HUDEP-2 (cell line): ENCODE measurements at regions not wholly inside any gene's neighbourhood (a gene's known extent, or its start where the extent isn't known, plus 50 kb on each side); places are given as distances from the start of the nearest gene placed in this dataset.

ENCODE experiments used
- DNase-seq, 76 experiments: peaks; one replicate each; lab custom pipeline; 2025; ENCODE audit not compliant: unreplicated experiment in 76 of 76; lab: John Stamatoyannopoulos, UW

DNA sequence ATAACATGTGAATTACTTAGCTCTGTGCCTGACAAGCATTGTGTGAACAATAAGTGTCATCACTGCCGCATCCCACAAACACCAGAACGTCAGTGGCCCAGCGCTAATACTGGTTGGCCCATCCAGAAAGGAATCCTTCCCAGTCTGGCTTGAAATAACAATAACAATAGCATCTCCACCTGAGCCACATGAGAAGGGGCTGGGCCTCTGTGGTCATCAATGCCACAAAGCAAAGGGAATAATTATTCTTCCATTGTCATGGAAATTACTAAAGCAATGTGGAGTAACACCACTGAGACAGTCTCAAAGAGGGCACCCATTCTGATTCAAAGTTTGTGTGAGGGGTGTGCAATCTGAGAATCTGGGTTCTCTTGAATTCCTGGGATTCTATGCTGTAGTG is 105.7 kb upstream of the INHBA start:
- no peak for DNase-seq

DNA sequence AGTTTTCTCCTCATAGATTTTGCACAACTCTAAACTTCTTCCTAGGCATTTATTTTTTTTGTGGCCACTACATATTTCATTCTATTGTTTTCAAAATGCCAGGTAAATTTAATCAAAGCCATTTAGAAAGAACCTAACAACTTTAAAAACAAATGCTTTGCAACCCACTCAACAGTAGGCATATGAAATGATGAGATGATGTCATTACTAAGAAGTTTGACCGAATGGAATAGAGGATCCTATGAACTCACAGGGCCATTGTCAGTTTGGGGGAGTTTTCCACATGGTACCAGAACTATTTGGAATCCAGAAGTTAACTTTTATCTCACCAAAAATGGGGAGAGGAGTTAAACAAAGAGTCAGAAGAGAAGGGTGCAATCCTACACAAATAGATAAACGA is 100.7 kb upstream of the INHBA start:
- DNase-seq = no peak

DNA sequence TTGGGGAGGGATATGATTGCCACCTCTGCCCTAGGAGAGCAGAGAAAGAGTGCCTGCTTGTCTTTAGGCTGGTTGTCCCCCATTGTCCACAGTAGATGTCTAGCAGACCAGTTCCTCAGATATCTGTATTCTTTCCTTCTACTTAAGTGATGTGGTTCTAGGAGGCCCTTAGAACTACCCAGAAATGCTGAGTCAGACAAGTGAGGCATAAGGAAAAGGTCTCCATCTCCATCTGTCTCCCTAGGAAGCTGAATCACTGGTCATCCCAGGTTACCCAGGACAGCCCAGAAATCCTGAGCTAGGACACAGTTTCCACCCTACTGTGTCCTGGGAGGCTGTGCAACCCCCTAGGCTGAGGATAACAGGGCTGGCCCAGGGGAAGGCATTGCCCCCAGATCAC is 93.4 kb upstream of the INHBA start:
- no peak for DNase-seq

DNA sequence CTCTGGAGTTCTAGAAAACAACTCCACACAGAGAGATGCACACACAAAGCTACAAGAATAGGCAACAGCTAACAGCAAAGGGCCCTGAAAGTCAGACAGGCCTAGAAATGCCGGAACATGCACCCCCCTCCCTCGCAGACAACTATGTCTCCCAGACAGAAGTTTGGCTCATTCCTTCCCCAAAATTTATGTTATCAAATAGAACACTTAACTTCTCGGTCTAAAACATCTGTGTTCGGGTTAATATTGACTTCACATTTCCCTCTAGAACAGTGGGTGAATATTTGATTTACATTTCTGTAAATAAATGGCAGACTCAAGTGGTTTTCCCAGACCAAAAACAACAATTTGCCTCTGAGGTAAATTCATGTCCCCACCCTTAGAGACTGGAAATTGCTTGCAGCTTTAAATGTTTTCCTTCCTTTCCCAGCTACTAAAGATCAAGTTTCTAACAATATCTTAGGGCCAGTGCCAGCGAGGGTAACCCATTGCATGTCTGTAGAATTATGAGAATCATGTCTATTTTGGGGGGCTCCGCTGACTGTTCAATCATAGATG is 92.5 kb upstream of the INHBA start:
- DNase-seq = no peak

DNA sequence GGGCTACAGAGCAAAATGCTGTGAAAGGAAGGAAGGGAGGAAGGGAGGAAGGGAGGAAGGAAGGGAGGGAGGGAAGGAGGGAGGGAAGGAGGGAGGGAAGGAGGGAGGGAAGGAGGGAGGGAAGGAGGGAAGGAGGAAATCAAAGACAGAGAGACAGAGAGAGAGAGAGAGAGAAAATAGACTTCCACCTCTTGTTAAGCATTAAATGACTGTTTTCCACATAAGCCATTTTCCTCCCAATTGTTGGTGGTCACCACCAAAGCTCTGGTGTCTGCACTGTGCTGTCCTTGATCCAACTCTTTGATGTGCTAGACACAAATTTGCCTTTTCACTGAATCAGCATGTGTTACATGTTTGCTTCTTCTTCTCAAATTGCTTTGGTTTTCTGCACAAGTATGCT is 90.7 kb upstream of the INHBA start:
- no peak for DNase-seq

DNA sequence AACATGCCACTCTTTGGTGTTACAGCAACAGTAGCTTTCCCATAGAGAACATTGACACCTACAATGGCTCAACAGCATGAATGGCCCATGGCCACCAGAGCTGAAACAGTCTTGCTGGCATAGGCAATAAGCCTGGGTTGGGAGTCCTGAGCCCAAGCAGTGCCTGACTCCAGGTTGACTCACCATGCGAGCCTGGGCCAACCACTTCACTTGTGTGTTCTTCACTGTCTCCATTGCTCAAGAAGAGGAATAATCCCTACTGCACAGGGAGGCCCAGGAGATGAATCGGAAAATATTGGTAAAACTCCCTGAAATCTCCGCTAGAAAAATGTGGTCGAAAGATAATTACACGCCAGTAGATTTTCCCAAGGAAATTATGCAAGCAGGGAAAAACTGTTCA is 89.2 kb upstream of the INHBA start:
- DNase-seq = no peak

DNA sequence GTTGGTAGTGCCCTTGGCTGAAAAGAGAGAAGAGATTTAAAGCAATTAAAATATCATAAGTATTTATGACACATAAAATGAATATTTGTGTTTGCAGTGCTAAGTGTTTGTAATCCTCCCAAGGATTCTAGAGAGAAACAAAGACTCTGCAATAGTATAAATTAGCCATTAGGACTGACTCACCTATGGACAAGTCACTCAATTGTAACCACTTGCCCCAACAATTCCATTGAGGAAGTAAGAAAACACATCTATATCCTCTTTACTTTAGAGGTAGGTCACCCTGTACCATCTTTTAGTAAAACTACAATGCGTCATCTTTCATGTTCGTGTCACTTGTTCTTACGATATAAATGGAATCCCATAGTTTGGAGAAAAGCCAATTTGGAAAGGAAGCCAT is 85.7 kb upstream of the INHBA start:
- no peak for DNase-seq

DNA sequence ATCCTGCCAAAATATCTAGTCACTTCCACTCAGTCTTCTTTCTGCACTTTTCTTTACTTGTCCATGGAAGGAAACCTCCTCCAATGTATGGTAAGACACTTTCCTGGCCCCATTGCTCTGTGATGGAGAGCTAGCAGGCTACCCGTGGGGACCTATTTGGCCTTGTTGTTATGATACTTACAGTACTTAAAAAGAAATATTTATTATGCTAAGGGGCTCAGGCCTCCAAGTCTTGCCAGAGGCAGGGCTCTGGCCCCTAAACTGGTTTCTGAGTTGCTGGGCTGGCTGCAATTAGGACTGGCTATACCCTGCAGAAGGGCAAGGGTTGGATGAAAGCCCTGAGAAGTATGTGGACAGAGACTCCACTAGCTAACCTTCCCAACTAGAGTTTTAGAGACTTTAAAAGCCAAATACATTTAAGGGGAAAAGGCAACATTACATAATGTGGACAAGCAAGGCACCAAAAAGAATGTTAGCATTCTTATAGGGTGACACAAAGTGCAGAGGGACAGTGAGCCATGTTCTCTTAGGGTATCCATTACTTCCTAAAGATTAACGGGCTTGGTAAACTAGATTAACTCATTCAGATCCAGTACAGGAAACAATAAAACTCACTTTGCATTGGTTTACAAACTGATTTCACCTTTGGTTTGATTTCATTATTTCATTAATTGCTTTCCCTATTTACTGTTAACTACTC is 84.9 kb upstream of the INHBA start:
- no peak for DNase-seq

DNA sequence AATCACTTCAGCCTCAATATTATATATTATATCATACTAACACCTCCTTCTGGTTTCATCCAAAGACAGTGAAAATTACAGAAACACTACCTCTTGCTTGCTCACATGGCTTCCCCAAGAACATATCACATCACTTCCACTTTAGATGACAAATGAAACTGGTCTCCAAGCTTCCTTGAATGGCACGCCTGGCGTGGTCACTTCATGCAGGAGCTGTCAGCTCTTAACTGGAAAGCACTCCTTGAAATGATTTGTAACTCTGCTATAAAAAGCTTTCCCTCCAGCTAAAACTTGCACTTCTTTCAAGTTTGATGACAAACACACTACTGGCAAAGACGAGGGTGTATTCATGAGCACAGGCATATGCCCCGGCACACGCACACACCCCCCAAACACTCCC is 84.1 kb upstream of the INHBA start:
- DNase-seq = no peak

DNA sequence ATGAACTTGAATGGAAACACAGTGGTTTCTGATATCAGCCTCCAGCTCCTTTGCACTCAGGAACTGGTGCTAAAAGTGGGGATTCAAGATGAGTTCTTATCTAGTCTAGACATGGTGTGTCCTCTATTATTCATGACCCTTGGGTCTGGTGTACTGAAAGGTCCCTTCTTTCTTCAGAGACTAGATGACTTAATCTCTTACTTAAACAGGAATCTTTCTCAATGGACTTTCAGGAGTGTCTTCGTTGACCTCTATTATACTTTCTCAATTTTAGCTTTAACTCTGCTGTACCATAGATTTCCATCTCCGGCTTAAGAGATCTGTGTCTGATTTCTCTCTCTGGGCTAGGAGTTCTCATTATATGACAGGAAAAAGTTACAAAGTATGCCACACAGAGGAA is 83.5 kb upstream of the INHBA start:
- no peak for DNase-seq

DNA sequence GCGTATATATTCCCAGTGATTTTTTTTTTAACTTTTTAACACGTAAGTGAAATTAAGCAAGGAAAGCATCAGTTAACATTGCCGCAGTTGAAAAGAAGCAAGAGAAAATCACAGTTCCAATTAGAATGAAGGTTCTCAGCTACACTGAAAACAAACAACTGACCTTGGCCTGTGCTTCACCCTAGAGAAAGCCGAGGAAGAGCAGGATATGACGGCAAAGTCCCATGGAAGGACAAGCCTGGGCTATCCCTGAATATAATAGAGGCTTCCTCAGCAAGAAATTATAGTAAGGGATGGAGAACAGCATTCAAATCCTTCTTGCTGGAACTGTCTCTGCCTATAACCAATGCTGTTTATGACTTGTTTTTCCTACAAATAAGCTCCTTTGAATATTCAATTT is 83.0 kb upstream of the INHBA start:
- no peak for DNase-seq

DNA sequence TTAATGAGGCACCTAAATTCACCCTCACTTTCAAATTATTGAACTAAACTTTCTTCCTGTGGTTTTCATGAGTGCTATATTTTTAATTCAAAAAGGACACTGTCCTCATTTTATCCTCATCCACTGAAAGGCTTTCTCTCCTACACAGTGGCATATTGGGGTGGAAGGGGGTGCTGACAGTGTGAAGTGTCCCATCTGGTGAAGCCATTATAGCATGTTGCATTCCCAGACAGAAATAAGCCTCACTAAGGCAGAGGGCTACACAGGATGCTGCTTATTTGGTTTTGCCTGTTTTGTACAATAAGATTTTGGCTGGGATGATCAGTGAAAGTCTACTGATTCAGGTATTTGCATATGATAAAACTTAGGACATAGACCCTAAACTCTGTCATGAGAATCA is 82.4 kb upstream of the INHBA start:
- DNase-seq = no peak

DNA sequence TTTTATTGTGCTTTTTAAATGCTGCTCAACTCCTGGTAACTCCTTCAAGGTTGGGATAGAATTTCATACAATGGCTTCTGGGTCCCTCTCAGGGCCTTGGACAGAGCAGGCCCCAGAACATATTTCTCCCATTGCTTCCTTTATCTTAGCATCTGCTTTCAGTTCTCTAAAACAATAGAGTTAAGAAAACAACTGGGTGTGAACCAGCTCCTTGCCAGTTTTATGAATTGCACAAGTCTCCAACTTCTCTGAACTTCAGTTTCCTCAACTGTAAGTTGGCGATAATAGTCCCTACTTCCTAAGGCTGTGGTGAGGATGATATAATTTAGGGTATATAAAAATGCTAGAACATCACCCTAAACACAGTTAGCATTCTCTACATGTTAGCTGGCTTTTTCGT is 77.0 kb upstream of the INHBA start:
- no peak for DNase-seq

DNA sequence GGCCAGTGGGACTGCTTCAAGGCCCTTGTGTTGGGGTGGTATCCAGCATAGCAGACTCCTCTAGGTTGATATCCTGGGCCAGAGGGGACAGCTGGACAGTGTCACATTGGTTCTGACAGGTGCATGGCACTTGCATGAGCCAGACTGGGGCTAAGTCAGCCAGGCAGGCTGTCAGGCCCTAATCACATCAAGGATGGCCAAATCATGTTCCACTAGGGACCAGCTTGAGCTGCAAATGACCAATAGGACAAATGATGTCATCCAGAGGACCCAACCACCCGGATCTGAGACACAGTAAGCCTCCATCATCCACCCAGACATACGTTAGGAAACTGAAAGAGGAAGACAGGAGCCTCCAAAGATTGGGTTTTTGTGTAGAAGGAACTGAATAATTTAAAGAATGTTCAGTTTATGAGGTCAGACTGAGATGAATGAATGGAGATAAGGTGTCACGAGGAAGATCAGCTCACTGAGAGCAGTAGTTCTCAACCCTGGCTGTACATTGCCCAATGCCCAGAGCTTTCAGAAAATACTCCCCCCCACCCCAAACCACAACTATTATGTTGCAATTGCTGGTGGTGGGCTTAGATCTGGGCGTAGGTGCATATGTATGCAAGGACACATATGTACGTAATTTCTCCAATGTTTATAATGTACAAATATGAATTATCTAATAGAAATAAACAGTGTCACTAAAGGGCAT is 75.2 kb upstream of the INHBA start:
- no peak for DNase-seq

DNA sequence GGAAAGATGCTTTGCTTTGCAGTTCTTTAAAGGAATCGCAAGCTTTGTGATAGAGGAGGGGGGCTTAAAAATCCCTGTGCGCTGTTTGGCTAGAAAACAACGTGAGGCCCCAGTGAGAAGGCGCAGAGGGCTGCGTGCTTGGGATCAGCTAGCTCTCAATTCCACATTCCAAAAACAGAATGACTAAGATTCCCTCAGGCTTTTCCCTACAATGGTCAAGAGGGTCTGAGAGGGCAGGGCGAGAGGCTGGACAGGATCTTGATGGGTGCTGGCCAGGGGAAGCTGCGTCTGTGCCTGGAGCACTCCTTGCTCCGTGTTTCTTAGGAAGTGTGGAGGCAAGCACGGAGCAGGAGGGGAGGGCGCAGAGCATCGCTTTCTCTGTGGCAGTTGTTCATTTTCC is 72.1 kb upstream of the INHBA start:
- DNase-seq = no peak

DNA sequence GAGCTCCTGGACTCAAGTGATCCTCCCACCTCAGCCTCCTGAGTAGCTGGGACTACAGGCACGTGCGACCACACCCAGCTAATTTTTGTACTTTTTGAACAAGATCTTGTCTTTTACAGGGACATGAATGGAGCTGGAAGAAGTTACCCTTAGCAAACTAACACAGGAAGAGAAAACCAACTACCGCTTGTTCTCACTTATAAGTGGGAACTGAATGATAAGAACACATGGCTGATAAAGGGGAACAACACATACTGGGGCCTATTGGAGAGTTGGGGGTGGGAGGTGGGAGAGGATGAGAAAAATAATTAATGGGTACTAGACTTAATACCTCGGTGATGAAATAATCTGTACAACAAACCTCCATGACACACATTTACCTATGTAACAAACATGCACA is 70.9 kb upstream of the INHBA start:
- DNase-seq = no peak

DNA sequence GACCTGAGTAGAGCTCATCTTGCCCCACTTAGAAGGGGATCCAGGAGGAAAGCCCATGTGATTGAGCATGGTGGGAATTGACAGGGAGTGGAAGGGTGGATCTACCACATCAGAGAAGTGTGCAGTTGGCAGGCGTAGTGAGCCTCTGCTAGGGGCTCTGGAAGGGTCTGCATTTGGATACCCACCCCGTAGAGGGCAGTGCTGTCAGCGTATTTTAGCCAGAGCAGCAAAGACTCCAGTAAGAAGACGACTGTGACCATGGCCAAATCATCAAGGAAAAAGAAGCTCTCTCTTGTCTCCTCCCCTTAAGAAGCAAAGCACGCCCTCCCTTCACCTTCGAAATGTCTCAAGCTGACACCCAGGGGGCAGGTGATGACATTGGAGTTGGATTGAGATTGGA is 68.8 kb upstream of the INHBA start:
- no peak for DNase-seq

DNA sequence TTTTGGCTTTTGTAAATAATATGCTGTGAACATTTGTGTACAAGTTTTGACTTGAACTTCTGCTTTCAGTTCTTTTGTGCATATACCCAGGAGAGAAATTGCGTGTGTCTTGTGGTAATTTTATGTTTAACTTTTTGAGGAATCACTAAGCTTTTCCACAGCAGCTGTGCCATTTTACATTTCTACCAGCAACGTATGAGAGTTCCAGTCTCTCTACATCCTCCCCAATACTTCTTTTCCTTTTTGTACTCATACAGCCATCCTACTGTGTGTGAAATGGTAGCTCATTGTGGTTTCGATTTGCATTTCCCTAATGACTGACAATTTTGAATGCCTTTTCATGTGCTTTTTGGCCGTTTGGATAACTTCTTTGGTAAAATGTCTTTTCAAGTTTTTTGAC is 66.3 kb upstream of the INHBA start:
- DNase-seq = no peak

DNA sequence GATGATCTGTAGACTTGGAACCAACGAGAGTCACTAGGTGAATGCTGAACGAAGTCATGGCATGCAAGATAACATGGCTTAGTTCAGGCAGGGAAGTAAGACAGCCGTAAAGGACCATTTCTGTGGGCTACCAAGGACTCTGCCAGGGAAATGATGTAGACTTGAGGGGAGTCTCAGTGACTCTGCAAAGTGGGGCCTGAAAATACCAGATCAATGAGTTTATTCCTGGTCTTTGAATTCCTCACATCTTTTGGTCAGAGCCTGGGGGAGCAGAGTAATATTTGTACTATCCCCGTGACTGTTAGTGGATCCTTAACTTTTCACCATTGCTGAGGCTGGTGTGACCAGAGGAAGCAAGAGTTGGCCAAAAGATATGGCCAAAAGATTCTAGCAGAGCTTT is 60.7 kb upstream of the INHBA start:
- DNase-seq = no peak

DNA sequence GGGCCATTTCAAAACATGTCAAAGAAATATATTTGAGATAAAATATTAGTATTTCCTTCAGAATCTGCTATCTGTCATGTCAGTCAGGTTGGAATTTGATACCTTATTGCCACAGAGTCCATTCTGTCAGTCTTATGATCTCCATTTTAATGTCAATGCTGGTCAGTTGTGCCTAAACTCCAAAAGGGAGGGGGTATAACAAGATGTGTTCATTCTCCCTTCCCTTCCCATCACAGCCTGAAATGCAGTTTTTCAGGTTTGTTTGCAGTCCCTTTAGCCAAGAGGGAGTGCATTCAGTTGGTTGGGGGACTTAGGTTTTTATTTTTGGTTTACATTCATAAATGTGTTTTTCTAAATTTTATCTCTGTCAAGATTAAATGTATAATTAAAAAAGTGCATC is 59.8 kb upstream of the INHBA start:
- no peak for DNase-seq

DNA sequence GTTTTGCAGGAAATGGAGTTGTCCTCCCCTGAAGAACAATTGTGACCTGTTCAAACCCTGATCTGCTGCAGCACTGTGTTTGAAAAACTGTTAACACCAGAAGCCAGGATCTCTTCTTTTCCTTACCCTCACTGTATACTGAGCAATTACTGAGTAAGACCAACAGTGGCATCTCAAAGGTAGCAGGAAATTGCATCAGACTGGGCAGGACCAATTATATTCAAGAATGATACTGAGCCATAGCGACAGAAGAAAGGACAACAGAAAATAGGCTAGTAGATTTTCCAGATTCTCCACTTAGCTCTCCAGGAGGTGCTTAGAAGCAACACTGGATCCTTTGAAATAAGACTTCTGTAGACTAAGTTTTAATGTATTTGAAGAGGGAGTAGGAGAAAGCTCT is 57.4 kb upstream of the INHBA start:
- DNase-seq = no peak

DNA sequence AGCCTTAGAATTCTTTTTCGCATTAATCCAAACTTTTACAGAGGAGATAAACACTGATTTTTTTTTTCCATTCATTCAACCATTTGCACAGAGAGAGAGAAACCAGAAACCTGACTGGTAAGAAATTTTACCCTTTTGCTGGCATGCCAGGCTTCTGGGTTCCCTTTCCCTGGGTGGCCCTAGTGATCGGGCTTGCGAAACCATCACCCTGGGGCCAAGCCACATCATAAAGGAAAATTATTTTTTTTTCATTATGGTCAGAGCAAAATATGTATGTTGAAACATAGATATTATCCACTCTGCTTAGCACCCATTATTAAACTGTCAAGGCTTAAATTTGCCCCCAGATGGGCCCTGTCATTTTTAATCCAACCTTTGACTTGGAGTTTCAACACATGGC is 55.4 kb upstream of the INHBA start:
- no peak for DNase-seq
